HFF-Myc (cell line): ENCODE measurements at regions not wholly inside any gene's neighbourhood (a gene's known extent, or its start where the extent isn't known, plus 50 kb on each side); places are given as distances from the start of the nearest gene placed in this dataset.
A peak's percentile ranks its signal among the peaks of the same experiment; 100 is the strongest.
"Not testable (repeated sequence)": the region's sequence is repeated elsewhere in the genome, so short reads cannot be mapped to it uniquely, and the experiment has no call there.

Experiments used
- DNase-seq: peaks from one replicate; pipeline ENCODE4 v3.0.0-alpha.2; 2011; ENCODE audit warnings: low read depth; ENCODE audit errors: extremely low read depth
- H3K4me3 ChIP-seq: replicated peaks from 2 replicates; pipeline ENCODE4 v1.5.1; 2011; ENCODE audit warnings: low read depth, mild to moderate bottlenecking, control low read depth, low read length
- CTCF ChIP-seq: IDR thresholded peaks from 2 replicates; pipeline ENCODE4 v1.5.1; 2012; ENCODE audit warnings: mild to moderate bottlenecking, low read depth, low read length, control low read depth; ENCODE audit errors: missing control alignments

- H3K4me3 ChIP-seq = no peak overlapping the region
- no peak for DNase-seq
- TF ChIP-seq CTCF = no peak
These were observed 175.3 kb upstream of the HES1 start for GRCh38 chr3:193960487-193961274.

GRCh38 chr3:193962986-193963685 is 172.8 kb upstream of the HES1 start:
- no peak for TF ChIP-seq CTCF
- no peak for DNase-seq
- no peak overlapping the region for H3K4me3 ChIP-seq

GRCh38 chr3:193963808-193964516 is 172.0 kb upstream of the HES1 start:
- no peak overlapping the region for H3K4me3 ChIP-seq
- DNase-seq = no peak
- TF ChIP-seq CTCF = no peak

- no peak for DNase-seq
- TF ChIP-seq CTCF = no peak
- H3K4me3 ChIP-seq = no peak overlapping the region
These were observed 171.4 kb upstream of the HES1 start for GRCh38 chr3:193964517-193964880.

GRCh38 chr3:193968380-193968974 is 167.5 kb upstream of the HES1 start:
- DNase-seq = no peak
- no peak overlapping the region for H3K4me3 ChIP-seq
- no peak for TF ChIP-seq CTCF

- TF ChIP-seq CTCF = peak; percentile 50
- DNase-seq = not testable (repeated sequence)
These were observed 165.7 kb upstream of the HES1 start for GRCh38 chr3:193970131-193970772.

More at GRCh38 chr3:193970131-193970772, 165.7 kb upstream of the HES1 start:
- H3K4me3 ChIP-seq = not testable (repeated sequence)
